SH-SY5Y (cell line): ENCODE measurements at regions not wholly inside any gene's neighbourhood (a gene's known extent, or its start where the extent isn't known, plus 50 kb on each side); places are given as distances from the start of the nearest gene placed in this dataset.

Experiments
- GATA2 ChIP-seq: IDR thresholded peaks from 2 replicates; pipeline ENCODE4 v1.6.1; 2011; ENCODE audit warnings: mild to moderate bottlenecking, low read depth, low read length
- GATA3 ChIP-seq: IDR thresholded peaks from 2 replicates; pipeline ENCODE4 v1.6.1; 2011; ENCODE audit warnings: low read depth, mild to moderate bottlenecking, low read length, moderate library complexity

DNA sequence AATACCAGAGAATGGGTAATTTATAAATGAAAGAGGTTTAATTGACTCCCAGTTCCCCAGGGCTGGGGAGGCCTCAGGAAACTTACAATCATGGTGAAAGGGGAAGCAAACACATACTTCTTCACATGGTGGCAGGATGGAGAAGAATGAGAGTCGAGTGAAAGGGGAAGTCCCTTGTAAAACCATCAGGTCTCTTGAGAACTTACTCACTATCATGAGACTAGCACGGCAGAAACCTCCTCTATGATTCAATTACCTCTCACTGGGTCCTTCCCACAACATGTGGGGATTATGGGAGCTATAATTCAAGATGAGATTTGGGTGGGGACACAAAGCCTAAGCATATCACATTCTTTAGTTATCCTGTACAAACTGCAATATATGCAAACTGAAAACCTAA, 609.4 kb downstream of the MTRR start:
- TF ChIP-seq GATA3: no peak
- TF ChIP-seq GATA2: no peak

DNA sequence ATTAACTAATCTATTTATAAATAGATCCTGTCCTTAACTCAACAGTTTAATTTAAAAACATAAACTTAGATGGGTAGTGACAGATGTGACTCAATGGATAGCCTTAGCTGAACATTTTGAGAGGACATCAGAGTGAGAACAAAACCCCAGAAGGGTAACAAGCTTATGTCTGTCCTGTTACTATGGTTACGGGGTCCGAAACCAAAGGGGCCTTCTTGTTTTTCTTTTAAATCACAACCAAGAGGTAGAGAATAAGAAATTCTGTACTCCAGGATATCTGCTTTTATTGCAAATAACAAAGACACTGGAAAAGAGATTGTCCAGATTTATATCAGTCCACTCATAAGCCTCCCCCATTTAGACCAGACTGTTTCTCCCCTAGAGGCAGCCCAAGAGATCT, 612.1 kb downstream of the MTRR start:
- TF ChIP-seq GATA3 (no peak), GATA2 (no peak)

- TF ChIP-seq GATA3 (no peak), GATA2 (no peak)
These were observed 622.3 kb downstream of the MTRR start for GRCh38 chr5:8491254-8491653.

GRCh38 chr5:8493176-8493575, 624.2 kb downstream of the MTRR start:
- no peak for TF ChIP-seq GATA2
- TF ChIP-seq GATA3: no peak

GRCh38 chr5:8500426-8500825, 631.5 kb downstream of the MTRR start:
- TF ChIP-seq GATA2: no peak
- TF ChIP-seq GATA3: no peak

GRCh38 chr5:8505196-8505595, 636.2 kb downstream of the MTRR start:
- TF ChIP-seq GATA3 (no peak), GATA2 (no peak)

DNA sequence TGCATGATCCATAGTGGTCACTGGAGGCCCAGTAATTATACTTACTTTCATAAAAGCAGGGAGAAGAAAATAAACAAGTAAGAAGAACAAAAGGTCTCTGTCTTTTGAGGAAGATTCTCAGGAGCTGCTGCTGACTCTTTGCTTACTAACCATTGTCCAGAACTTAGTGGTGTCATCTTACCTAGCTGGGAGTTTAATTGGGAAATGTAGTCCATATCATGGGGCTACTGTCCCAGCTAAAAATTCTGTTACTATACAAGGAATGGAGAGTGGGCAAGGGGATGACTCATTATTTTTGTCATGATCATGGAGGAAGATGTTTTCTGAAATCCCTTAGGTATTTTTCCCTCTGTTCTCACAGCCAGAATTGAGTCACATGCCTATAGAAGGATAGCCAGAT, 639.3 kb downstream of the MTRR start:
- no peak for TF ChIP-seq GATA3
- TF ChIP-seq GATA2: no peak

GRCh38 chr5:8516356-8516755, 647.4 kb downstream of the MTRR start:
- no peak for TF ChIP-seq GATA2
- no peak for TF ChIP-seq GATA3

DNA sequence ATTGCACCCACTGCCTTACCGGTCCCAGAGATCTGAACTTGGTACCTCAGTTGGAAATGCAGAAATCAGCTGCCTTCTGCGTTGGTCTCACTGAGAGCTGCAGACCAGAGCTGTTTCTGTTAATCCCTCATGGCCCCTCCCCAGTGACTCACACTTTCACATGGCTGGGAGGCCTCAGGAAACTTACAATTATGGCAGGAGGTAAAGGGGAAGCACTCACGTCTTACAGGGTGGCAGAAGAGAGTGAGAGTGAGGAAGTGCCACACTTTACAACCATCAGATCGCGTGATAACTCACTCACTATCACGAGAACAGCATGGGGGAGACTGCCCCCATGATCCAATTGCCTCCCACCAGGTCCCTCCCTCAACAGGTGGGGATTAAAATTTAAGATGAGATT, 648.5 kb downstream of the MTRR start:
- TF ChIP-seq GATA3 (no peak), GATA2 (no peak)

GRCh38 chr5:8520917-8521316, 652.0 kb downstream of the MTRR start:
- TF ChIP-seq GATA3 (no peak), GATA2 (no peak)

- TF ChIP-seq GATA2 (no peak), GATA3 (no peak)
These were observed 653.0 kb downstream of the MTRR start for GRCh38 chr5:8521991-8522390.

GRCh38 chr5:8522646-8523045, 653.7 kb downstream of the MTRR start:
- TF ChIP-seq GATA2: no peak
- no peak for TF ChIP-seq GATA3

DNA sequence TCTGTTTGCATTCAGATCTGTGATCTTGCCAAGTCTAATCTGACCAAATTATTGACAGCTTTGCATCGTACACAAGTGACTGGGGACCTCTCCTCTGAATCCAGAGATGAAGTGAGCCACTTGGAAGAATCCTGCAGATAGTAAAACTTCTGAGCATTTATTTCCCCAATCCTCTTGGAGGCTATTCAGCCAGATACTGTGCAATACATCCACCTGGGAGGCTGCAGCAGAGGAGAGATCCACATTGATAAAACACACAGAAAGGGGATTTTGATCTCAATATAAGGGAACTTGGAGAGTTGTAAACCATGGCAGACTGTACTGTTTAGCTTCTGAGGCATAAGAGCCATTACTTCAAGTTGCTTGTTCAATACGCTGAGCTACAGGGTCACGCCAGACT, 654.6 kb downstream of the MTRR start:
- TF ChIP-seq GATA3 (no peak), GATA2 (no peak)

DNA sequence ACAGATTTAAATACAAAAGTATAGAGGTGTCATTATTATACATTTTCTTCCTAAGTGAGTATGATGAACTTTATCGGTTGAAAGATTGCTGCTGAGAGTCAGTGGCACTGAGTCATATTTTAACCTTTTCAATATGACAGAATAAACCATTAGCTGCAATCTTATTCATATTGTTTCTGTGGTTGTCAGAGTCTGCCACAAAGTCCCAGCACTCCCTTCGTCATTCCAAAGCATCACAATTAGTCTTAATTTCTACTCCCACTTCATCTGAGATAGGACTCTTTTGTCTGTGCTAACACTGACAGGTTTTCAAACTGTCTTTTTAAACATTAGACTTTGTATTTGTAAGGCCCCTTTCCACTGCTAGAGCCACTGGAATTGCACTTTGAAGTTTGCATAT, 656.9 kb downstream of the MTRR start:
- TF ChIP-seq GATA2: no peak

DNA sequence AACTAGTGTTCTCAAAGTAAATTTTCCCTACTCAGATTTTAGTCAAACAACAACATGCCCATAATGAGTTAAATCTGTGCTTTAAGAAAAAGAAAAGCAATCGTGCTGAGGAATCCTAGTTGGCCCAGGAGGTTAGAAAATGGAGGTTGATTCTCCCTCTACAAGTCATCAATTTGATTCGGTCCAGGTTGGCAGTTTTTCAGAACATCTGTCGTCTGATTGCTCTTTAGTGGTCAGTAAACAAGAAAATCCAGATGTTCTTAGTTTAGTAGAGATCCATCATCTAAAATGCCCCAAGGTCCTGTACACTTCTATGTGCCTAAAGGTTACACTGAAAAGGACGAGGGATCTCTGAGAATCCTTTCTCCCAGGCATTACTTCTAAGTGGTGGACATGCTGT, 659.2 kb downstream of the MTRR start:
- TF ChIP-seq GATA2: no peak
- TF ChIP-seq GATA3: no peak

GRCh38 chr5:8538821-8539220, 669.9 kb downstream of the MTRR start:
- no peak for TF ChIP-seq GATA2
- no peak for TF ChIP-seq GATA3

DNA sequence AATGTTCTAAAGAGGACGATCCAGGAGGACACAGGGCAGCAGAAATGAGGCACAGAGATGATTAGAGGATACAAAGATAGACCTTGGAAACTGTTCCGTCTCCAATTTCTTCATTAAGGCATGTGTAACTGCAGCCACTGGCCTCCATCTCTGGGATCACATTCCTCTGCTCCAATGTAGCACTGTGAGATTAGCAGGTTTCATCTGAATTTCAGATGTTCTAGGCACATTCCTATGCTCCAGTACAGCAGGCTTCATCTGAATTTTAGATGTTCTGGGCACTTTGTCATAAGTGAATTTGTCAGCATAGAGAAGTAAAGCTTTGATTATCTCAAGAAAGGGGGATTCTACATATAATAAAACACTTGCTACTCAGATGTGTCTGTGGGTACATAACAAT, 671.4 kb downstream of the MTRR start:
- TF ChIP-seq GATA3 (no peak), GATA2 (no peak)

- no peak for TF ChIP-seq GATA3
- no peak for TF ChIP-seq GATA2
These were observed 682.0 kb downstream of the MTRR start for GRCh38 chr5:8550921-8551320.
